Esophagus squamous epithelium (tissue), 4 donors: ENCODE measurements at regions not wholly inside any gene's neighbourhood (a gene's known extent, or its start where the extent isn't known, plus 50 kb on each side); places are given as distances from the start of the nearest gene placed in this dataset.

Experiments
- POLR2A ChIP-seq, 4 donors: fragments of 450-650 bp; IDR thresholded peaks; one replicate each; pipeline ENCODE4 v1.6.1; 2017; ENCODE audit warnings: antibody characterized with exemption in 4 of 4, mild to moderate bottlenecking in 4 of 4, moderate library complexity in 3 of 4
- TF ChIP-seq, protein P1 (sequence below), 6 experiments: fragments of 450-650 bp in 4 of 6; fragments of 200-600 bp in 2 of 6; sonication (generic) in 2 of 6; IDR thresholded peaks; one replicate each; pipeline ENCODE4 v1.5.1; 2016 to 2019; ENCODE audit warnings: antibody characterized with exemption in 6 of 6, mild to moderate bottlenecking in 4 of 6, moderate library complexity in 4 of 6

DNA sequence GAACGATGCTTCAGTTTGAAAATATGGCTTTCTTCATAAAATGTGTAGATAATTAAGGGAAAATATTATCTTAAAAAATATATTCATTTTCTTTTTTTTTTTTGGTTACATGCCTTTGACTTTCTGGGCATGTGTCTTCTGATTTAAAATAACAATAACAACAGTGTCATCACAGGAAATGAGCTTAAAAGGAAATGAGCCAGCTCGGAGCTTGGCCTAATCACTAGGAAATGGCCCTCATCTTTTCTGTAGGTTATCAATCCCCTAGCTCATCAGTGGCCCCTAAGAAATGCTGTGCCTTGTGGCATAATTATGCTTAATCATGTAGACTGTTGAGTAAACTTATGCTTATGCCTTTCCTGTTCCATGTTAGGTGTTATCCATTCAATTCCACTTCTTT is 141.8 kb upstream of the FHL2 start:
- no peak for TF ChIP-seq POLR2A (IDR thresholded peaks at IDR 0.05)
- TF ChIP-seq, protein P1, sequence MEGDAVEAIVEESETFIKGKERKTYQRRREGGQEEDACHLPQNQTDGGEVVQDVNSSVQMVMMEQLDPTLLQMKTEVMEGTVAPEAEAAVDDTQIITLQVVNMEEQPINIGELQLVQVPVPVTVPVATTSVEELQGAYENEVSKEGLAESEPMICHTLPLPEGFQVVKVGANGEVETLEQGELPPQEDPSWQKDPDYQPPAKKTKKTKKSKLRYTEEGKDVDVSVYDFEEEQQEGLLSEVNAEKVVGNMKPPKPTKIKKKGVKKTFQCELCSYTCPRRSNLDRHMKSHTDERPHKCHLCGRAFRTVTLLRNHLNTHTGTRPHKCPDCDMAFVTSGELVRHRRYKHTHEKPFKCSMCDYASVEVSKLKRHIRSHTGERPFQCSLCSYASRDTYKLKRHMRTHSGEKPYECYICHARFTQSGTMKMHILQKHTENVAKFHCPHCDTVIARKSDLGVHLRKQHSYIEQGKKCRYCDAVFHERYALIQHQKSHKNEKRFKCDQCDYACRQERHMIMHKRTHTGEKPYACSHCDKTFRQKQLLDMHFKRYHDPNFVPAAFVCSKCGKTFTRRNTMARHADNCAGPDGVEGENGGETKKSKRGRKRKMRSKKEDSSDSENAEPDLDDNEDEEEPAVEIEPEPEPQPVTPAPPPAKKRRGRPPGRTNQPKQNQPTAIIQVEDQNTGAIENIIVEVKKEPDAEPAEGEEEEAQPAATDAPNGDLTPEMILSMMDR (IDR thresholded peaks at IDR 0.05), result no peak
